GM12892 (cell line): ENCODE measurements at regions not wholly inside any gene's neighbourhood (a gene's known extent, or its start where the extent isn't known, plus 50 kb on each side); places are given as distances from the start of the nearest gene placed in this dataset.

Experiments
- POLR2A ChIP-seq: IDR thresholded peaks from 2 replicates; pipeline ENCODE4 v1.6.1; 2011; ENCODE audit warnings: low read depth, low read length, control low read depth
- POLR2AphosphoS5 ChIP-seq: IDR thresholded peaks from 2 replicates; pipeline ENCODE4 v1.6.1; 2011; ENCODE audit warnings: low read depth, low read length, control low read depth

DNA sequence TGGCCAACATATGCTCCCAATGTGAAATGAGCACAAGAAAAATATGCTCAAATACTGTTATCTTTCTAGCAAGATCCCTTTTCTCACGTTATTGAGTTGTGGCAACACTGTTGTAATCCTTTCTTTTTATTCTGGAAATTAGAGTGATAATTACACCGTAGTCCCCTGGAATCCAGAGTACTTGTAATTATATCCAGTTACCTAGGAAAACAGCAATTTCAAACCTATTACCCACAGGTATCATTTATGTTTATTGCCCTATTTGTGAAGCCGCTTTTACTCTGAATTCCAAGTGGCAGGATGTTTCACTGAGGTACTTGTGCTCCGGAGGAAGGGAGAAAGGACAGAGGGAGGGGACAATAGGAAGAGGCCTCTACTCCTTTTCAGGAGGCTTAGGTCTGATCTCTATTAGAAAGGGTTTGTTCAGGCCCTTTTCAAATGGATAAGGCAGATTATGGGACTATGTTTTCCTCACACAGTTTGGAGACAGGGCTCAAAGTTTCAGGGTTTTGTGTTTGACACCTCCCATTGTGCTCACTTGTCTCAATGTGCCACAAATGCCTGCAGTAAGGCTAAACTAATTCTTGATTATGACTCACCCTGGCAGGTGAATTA, 646.6 kb downstream of the TUSC7 start:
- TF ChIP-seq POLR2AphosphoS5 (no peak), POLR2A (no peak)
